ENCODE measurements at regions not wholly inside any gene's neighbourhood (a gene's known extent, or its start where the extent isn't known, plus 50 kb on each side); places are given as distances from the start of the nearest gene placed in this dataset.

- TF ChIP-seq ATF3 (IDR thresholded peaks at IDR 0.05) (no peak), JUND (IDR thresholded peaks at IDR 0.05) (no peak), CTCF (IDR thresholded peaks at IDR 0.05 in 2 of 3, conservative IDR thresholded peaks at IDR 0.05 in 1 of 3; ENCODE audit: borderline replicate concordance in 1 of 3, insufficient read depth in 1 of 3, low read depth in 2 of 3, low read length in 2 of 3) (no peak), POLR2AphosphoS5 (IDR thresholded peaks at IDR 0.05; ENCODE audit: low read depth, low read length) (no peak), CEBPB (IDR thresholded peaks at IDR 0.05; ENCODE audit: low read depth) (no peak), MAX (IDR thresholded peaks at IDR 0.05) (no peak), POLR2A (IDR thresholded peaks at IDR 0.05; ENCODE audit: borderline replicate concordance, extremely low read depth, insufficient read depth, insufficient read length) (no peak), REST (IDR thresholded peaks at IDR 0.05; ENCODE audit: low read depth) (no peak), YY1 (IDR thresholded peaks at IDR 0.05; ENCODE audit: extremely low read depth, insufficient replicate concordance, low read depth, low read length) (no peak)
Measured at GRCh38 chr10:83233691-83234090, 905.6 kb upstream of the GHITM start.

Data from HCT116 (cell line).